ENCODE measurements at regions not wholly inside any gene's neighbourhood (a gene's known extent, or its start where the extent isn't known, plus 50 kb on each side); places are given as distances from the start of the nearest gene placed in this dataset.
"Not testable (repeated sequence)": the region's sequence is repeated elsewhere in the genome, so short reads cannot be mapped to it uniquely, and the experiment has no call there.

DNA sequence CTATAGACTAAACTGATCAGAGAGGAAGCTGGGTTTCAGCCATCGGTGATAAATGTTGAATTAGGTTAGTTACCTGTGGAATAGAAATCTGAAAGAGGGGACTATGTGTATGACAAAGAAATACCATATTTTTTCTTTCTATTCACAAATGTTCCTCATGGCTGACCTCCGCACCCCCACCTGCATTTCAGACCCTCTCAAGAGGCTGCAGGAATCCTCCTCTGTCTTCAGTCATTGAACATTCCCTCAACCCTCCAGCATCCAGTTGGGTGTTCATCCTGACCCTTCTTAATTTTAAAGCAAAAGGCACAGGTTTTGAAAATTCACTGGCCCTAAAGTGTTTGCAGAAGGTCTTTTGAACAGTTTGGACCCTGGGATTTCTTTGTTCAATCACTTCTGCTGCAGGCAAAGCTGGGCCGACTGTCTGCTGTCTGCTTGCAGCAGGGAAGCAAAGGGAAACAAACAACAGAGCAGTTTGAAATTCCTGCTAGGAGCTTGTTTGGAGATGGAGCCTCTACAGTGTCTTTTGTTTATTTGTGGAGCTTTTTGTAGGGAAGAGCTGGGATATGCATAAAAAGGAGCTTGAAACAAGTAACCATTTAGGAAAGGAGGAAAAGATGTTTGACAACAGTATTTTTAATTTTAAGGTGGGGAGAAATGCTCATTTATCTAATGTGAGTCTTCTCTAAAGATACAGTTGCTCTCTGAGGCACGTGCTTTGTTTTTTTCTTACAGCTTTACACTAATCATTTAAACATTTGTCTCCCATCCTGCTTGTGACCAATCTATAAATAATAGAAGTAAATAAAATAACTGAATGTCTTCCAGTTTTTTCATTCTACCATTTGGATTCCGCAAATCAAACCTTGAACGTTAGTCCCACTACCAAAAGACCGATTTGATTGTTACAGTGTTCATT lies 213.3 kb upstream of the MMADHC start:
- DNase-seq (ENCODE audit: low spot score) = no peak

DNA sequence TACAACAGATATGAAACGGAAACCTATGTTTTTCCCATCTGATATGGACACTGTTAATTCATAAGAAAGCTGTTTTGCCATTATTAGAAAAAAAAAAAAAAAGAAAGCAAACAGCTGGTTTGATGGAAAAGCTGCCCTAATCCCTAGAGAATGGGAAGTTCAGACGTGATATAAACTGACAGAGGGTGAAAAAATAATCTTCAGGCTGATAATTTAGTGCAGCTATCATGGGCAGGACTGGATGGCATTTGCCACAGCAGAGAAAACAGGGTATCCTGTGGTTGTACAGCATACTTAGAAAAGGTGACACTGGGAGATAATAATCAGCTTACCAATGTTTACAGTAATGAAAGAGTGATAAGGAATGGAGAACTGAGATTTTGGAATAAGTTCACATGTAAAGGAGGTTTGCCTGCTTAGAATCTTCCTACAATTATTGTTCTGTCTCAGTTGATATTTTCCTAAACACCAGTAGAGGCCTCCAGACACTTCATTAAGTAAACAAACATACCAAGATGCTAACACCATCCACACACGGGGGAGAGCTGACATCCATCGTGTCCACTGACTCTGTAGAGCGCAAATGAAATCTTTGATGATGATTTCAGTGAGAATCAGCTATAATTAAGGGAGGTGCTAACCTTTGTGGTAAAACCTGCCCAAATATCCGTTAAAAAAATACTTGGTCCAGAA lies 211.6 kb upstream of the MMADHC start:
- DNase-seq (ENCODE audit: low spot score) = no peak

DNA sequence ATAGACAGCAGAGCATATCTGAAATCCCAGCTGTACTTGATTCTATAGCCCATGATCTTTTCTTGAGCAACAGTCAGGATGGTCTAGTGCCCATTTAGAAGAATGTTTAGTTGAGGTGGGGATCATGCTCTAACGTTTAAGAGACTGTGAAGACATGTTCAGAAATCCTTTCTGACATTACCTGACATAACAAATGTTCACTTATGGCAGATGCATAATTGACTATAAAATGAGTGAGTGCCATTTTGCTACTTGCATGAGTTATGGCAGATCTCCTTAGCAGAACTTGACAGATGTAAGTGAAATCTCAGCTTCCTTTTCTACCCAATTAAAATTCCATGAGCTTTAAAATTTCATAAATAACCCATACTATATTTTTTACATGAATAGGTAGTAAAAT lies 209.5 kb upstream of the MMADHC start:
- no peak for DNase-seq (ENCODE audit: low spot score)

DNA sequence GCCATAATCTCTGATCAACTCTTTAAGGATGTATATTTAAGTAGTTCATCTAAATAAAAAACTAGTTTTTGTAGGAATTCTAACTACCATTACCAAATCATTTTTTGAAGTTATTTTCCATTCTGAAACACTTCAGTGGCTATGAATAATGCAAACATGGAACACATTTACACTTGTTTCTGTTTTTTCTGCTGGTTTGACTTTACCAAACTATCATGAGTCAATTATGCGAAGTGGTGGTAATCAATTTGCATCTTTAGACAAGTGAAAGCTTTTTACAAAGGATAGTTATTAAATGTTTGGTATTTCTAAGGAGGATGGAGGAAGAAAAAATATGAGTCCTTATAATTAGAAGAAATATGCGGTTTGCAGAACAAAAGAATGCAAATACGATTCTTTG lies 202.0 kb upstream of the MMADHC start:
- DNase-seq (ENCODE audit: low spot score) = no peak

DNA sequence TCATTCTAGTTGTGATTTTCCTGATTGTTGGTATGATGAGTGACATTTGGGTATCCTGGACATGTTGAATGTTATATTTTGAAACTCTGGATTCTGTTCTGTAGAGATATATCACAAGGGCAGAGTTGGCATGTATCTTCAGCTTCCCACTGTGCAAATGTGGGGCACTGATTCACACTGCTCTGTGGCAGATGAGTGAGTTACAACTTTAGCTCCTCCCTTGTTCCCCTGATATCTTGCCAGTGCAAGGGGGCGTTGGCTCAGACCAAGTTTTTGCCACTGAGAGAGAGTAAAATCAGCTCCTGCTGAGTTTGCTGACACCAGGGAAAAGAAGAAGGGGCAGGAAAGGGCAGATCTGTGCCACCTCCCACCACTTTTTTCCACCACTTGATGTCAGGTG lies 199.6 kb upstream of the MMADHC start:
- DNase-seq (ENCODE audit: low spot score) = no peak

DNA sequence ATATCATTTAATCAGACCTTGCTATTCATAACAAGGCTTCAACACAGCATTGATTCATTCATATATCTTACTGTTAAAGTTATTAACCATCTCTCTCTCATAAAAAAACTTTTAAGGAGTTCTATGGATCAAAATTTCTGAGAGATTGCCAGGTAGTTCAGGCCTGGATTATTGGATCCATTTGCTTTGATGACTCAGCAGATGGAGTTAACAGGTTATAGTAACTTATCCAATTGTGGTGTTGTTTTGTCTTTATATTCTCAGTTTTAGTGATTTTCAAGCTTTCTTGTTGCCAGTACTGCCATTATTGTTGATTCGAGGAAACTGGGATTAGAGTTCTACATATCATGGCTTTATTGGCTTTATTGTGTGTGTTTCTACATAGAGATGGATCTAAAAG lies 195.7 kb upstream of the MMADHC start:
- no peak for DNase-seq (ENCODE audit: low spot score)

DNA sequence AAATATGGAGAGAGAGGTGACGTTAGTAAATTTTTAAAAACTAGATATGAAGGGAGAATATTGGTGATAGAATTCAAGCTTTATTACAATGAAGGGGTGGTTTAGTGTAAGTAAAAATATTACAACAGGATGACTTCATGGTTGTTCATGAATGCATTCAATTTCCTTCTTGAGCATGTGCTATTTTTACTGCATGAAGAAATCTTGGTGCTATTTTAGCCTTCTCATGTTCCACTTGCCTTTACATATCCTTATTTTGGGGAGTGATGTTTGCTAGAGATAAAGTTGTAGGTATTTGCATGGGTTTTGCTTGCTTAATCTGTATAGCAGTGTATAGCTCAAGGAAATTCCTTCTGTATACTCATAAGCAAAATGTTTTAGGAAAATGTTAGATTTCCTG lies 195.0 kb upstream of the MMADHC start:
- no peak for DNase-seq (ENCODE audit: low spot score)

DNA sequence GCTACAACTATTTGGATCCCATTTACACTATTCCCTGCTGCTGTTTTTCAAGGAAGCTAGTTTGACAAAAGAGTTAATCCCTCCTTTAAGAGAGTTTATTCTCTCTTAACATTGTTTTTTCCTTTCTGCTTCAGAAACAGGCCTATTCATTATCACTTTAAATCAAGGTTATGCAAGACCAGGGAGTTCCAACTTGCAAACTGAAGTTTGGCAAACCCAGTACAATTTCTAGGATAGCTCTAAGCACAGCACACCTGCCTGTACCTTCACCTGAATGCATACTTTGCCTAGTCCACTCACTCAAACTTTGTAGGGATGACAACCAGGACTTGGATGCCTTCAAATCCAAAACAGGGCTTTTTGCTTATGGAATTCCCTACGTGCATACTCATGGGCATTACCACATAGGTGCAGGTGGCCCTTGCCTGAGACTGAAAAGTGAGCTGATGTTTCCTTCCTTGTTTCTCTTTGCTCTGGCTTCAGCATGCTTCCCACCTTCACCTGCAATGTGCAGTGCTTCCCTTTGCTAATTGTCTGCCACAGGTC lies 193.8 kb upstream of the MMADHC start:
- no peak for DNase-seq (ENCODE audit: low spot score)

DNA sequence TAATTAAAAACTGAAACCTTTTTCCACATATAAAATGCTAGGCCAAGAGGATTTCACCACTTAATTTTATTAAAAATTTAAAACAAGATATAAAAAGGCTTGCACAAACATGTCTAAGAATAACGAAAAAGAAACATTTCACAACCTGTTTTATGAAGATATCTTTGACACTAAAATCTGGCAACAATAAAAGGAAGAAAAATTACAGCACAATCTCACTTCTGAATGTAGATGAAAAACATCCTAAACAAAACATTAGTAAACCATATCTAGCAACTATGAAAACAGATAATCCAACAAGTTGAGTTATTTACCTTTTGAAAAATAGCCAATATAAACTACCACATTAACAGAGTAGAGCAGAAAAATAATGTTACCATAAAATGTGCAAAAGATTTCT lies 185.4 kb upstream of the MMADHC start:
- no peak for DNase-seq (ENCODE audit: low spot score)

DNA sequence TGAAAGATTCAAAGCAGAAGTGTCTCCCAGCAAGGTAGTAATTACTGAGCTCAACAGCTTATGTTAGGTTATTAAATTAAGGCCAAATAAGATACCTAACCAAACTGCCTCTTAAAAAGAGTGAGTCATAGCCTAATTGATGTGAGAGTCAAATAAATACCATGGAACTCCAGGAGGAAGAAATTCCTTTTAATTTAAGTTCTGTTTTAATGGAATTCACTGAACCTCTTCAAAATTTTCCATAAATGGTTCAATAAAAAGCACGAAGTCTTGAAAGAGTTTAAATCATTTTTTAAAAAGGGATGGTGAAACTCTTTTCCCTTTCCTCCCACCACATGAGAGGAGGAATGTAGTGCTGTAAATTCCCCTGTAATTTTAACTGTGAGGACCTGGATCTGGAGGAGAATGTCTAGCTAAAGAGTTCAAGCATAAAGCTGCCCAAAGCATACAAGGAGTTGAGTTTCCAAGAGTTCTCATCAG lies 180.8 kb upstream of the MMADHC start:
- no peak for DNase-seq (ENCODE audit: low spot score)

DNA sequence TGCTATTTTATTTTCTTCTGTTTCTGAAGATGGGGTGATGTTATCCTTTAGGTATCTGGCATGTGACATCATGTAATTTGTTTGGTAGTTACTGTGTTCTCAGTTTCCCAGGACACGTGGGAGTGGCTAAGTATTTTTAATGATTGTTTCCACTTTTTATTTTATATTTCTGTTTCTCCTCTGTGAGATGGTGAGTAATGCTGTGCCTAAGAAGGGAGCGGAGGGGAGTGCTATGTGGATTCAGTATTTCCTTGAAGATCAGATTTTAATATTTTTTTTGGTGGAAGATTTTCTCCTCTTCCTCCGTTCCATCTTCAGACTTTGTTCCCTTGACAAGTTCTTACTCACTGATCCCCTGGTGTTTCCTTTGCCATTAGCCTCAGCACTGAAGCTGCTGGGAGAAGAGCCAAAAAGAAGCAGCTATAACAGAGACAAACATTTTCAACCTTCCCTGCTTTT lies 180.0 kb upstream of the MMADHC start:
- no peak for DNase-seq (ENCODE audit: low spot score)

DNA sequence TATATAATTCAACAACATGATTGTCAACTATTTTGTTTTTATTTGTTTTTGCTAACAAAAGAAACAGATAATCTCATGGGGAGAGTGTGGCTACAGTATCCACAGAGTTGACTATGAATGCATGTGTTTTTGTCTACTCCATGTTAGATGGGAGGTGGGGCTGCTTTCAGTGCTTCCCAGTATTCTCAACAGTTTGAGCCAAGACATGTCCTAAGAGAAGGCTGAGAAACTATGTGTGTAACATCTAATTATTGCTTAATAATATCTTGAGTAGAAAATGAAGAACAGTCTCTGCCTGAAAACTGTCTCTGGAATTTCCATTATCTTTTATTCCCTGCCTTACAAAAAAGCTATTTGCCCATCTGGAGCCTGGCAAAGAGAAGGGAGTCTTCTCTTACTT lies 178.8 kb upstream of the MMADHC start:
- no peak for DNase-seq (ENCODE audit: low spot score)

DNA sequence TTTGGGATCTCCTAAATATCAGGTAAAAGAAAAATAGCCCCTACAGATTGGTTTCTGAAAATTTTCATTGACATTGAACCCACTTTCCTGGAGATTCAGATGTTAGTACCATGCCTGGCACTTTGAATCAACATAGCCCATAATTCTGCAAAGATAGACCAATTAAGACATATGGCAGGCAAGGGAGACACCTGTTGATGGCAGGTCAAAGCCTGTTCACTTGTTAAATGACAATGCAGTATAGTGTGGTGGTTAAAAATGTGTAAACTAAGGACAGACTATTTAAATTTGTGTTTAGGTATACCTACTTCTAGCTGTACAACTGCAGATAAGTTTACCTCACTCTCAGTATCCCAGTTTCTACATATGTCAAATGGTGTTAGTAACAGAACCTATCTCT lies 178.1 kb upstream of the MMADHC start:
- DNase-seq (ENCODE audit: low spot score) = no peak

DNA sequence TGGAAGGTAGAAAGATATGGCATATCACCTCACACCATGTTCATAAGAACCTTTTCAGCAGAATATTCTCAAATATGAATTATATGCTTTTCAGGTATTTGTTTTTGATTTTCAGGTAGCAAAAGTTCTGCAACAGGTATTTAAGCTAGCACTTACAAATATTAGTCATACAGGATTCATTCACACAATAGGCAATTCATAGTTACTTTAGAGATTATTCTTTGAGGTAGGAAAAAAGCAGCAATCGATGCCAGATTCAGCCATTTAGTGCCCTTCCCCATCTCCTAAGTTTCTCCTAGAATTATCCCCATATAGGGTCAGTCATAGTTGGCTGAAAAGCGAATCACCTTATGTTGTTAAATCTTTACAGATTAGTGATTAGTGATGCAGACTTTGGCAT lies 177.4 kb upstream of the MMADHC start:
- no peak for DNase-seq (ENCODE audit: low spot score)

DNA sequence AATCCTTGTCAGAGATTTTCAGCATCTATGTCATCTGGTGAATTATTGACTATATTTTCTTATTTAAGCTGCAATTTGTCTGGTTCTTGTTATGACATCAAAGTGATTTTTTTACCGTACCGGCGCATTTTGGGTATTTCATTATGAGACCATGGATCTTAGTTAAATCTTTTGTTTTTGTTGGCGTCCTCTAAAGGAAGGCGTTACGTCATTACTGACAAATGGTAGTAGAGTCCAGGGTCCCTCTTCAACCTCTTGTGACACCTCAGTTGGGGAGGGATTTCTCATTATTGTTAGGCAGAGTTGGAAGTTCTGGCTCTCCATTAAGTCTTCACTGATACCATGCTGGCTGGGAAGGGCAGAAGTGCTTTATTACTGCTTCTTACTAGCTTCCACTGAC lies 175.8 kb upstream of the MMADHC start:
- DNase-seq (ENCODE audit: low spot score) = no peak

DNA sequence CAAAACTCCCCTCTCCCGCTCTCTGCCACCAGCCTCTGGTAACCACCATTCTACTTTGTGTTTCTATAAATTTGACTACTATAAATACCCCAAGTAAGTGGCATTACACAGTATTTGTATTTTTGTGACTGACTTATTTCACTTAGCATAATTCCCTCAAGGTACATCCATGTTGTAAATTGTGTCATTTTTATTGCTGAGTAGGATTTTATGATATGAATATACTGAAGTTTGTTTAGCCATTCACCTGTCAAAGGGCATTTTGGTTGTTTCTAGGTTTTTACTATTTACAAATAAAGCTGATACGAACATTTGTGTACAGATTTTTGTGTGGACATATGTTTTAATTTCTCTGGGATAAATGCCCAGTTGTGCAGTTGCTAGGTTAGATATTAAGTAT lies 174.0 kb upstream of the MMADHC start:
- DNase-seq (ENCODE audit: low spot score) = no peak

DNA sequence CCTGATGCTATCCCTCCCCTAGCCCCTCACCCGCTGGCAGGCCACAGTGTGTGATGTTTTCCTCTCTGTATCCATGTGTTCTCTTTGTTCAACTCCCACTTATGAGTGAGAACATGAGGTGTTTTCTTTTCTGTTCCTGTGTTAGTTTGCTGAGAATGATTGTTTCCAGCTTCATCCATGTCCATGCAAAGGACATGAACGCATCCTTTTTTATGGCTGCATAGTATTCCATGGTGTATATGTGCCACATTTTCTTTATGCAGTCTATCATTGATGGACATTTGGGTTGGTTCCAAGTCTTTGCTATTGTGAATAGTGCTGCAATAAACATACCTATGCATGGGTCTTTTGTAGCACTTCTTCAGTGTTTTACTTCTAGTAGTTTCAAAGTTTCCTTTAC lies 171.8 kb upstream of the MMADHC start:
- not testable (repeated sequence) for DNase-seq (ENCODE audit: low spot score)

DNA sequence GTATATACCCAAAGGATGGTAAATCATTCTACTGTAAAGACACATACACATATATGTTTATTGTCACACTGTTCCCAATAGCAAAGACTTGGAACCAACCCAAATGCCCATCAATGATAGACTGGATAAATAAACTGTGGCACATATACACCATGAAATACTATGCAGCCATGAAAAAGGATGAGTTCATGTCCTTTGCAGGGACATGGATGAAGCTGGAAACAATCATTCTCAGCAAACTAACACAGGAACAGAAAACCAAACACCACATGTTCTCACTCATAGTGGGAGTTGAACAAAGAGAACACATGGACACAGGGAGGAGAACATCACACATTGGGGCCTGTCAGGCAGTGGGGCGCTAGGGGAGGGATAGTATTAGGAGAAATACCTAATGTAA lies 167.1 kb upstream of the MMADHC start:
- not testable (repeated sequence) for DNase-seq (ENCODE audit: low spot score)

DNA sequence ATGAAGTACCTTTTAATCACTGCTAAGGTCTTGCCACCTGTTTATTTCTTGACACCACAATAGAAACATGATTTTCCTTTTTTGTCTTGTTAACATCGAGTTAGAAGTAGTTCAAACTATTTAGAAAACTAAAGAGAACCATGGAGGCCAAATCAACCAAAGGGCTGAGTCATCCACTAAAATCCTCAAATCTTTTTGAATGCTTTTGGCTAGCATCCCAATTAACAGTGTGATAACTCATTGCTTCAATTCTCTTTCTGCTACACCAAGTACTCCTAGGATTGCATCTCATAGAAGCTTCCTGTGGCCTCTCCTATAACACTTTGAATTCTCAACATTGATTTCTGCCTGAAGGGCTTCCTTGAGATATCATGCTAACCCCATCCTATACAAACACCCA lies 159.9 kb upstream of the MMADHC start:
- no peak for DNase-seq (ENCODE audit: low spot score)

DNA sequence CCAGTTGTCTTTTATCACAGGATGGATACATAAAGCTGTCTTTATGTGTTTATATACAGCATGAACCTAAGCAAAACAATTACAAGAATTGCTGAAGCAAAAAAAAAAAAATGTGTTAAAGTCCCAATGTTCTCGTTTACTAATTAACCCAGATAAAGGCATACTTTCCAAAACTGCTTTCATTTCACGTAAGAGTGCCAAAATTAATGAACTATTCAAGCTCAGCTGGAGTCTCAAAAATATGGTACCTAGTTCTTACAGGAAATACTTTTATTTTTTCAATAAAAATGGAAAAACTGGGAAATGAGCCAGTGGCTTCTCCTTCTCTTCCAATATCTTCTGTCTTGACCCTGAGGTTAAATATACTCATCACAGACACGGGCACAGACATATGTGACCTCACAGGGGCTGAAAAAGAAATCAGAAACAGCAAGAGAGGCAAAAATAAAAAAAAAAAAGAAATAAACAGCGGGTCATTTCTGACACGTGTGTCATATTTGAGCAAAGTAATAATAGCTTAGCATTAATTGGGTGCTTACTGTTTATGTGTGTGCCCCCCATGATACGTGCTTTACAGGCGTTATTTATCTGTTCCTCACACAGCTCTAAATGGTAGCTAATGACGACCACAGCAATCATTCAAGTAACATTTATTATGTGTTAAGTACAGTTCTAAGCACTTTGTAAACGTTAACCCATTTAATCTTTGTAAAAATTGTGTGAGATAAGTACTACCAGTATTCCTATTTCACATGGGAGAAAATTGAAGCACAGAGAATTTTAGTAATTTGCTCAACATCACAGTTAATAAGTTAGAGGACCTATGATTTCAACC lies 158.0 kb upstream of the MMADHC start:
- DNase-seq (ENCODE audit: low spot score) = no peak

DNA sequence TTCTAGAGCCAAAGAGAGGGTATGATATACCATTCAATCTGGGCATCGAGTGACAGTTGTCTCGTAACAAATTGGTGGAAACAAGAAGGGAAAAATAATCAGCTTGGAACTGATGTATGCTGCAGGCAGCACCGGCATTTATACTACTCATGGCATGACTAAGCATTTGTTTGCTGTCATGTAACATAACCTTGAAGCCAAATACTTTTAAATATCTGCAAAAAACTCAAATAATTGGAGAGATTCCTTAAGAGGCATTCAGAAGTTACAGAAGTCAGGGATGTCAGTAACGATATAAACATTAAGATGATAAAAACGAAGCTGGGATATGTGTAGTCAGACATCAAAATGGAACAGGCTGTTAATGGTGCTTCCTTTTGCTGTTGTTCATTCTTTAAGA lies 157.3 kb upstream of the MMADHC start:
- no peak for DNase-seq (ENCODE audit: low spot score)

DNA sequence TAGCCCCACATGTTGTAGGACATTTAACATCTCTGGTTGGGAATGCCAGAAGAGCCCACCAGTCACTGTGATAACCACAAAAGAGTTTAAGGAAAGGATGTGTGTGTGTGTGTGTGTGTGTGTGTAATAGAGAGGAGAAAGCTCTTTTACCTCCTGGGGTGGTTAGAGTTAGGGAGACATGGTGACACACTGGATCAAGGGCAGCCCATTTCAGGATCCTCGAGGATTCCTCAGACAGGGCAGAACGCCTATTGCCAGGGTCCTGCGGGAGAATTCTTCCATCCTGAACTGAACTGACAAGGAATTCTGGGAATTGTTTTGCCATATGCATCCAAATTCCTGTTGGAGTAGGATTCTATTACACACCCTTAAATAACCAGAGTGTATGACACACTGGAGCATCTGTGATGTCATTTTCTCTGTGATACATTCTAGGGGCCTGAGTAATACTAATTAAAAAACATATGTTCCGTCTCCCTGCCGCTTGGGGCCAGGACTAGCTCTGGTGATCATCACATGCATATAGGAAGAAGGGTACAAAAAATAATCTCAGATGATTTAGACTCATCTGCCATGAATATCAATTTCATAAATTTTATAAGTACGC lies 156.4 kb upstream of the MMADHC start:
- no peak for DNase-seq (ENCODE audit: low spot score)
